ENCODE measurements at regions not wholly inside any gene's neighbourhood (a gene's known extent, or its start where the extent isn't known, plus 50 kb on each side); places are given as distances from the start of the nearest gene placed in this dataset.

DNA sequence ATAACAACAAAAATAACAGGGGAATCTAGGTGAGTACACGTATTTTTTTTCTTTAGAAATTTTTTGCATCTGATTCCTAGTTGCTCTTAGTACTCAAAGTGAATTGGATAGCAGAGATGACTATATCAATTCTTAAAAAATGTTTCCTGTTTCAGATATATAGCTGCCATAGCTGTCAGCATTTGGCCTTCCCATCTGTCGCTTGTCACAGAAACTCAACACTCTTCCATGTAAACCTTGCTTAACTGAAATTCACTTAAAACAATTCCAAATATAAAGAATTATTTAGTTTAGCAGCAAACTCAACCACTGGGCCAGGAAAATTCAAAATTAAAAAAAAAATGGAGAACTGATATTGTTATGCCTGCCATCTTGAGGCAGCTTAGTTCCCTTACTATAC lies 807.5 kb downstream of the IGSF11 start:
- intact Hi-C loops (cut with DNase I) = no loop called here
- H3K4me1 ChIP-seq = no peaks in the 10 kb centered on the region
- no peaks in the 10 kb centered on the region for H3K9me3 ChIP-seq
- H3K36me3 ChIP-seq = no peaks in the 10 kb centered on the region
- no peak overlapping the region for H3K4me3 ChIP-seq
- TF ChIP-seq POLR2A (IDR thresholded peaks at IDR 0.05) = no peak
- no peak for TF ChIP-seq CTCF (IDR thresholded peaks at IDR 0.05)
- DNase-seq (no peak), ATAC-seq (no peak)
- 45% methylated on average over 2 of the region's 2 CpGs for WGBS (ENCODE audit: insufficient coverage, low coverage, low lambda C conversion rate, missing lambda C conversion rate)
- H3K27ac ChIP-seq = no peak overlapping the region
- no peaks in the 10 kb centered on the region for H3K27me3 ChIP-seq

DNA sequence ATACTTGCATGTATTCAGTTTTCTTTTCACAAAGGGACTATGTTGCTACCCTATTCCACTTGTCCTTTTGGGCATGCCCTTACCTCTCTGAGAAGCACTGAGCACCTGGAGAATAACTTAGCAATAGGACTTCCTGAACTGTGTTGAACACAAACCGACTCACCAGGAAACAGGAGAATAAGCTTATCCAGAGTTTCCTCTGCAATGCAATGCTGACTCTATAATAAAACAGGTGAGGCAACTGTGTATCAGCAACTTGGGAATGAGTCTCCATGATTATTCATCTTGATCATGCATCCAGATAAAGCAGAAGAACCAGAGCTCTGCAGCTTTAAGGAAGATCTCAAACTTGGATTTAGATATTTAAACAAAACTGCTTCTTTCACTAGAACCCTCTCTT lies 806.5 kb downstream of the IGSF11 start:
- no peak overlapping the region for H3K27ac ChIP-seq
- WGBS (ENCODE audit: insufficient coverage, low coverage, low lambda C conversion rate, missing lambda C conversion rate) = 21% methylated on average over 1 of the region's 1 CpG
- H3K27me3 ChIP-seq = no peaks in the 10 kb centered on the region
- H3K36me3 ChIP-seq = no peaks in the 10 kb centered on the region
- H3K4me3 ChIP-seq = no peak overlapping the region
- no peaks in the 10 kb centered on the region for H3K9me3 ChIP-seq
- TF ChIP-seq CTCF (IDR thresholded peaks at IDR 0.05) = no peak
- TF ChIP-seq POLR2A (IDR thresholded peaks at IDR 0.05) = no peak
- intact Hi-C loops (cut with DNase I) = no loop called here
- ATAC-seq = no peak
- no peak for DNase-seq
- H3K4me1 ChIP-seq = no peaks in the 10 kb centered on the region

DNA sequence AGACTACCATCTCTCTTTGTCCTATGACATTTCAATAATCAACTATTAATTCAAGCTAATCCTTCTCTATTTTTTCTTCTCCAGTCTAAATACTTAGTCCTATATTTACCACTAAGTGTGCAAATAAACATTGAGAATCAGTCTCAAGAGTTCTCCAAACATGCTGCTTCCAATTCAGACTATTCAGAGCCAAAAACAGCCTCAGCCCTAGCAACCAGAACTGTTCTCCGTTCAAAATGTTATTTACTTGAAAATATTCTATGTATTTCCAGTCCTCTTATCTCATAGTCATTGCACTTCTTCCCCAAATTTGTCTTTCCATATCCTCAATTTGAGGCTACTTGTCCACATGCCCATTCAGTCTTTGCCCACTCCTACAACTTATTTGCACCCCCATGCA lies 805.5 kb downstream of the IGSF11 start:
- no peak for DNase-seq
- TF ChIP-seq CTCF (IDR thresholded peaks at IDR 0.05) (no peak), POLR2A (IDR thresholded peaks at IDR 0.05) (no peak)
- intact Hi-C loops (cut with DNase I) = no loop called here
- WGBS (ENCODE audit: insufficient coverage, low coverage, low lambda C conversion rate, missing lambda C conversion rate) = 23% methylated on average over 1 of the region's 1 CpG
- Histone ChIP-seq H3K27me3 (no peaks in the 10 kb centered on the region), H3K4me3 (no peak overlapping the region), H3K27ac (no peak overlapping the region), H3K9me3 (no peaks in the 10 kb centered on the region), H3K36me3 (no peaks in the 10 kb centered on the region), H3K4me1 (no peaks in the 10 kb centered on the region)
- ATAC-seq = no peak

GRCh38 chr3:118231578-118231977 lies 803.1 kb downstream of the IGSF11 start:
- H3K4me1 ChIP-seq = no peaks in the 10 kb centered on the region
- intact Hi-C loops (cut with DNase I) = no loop called here
- H3K4me3 ChIP-seq = no peak overlapping the region
- no peaks in the 10 kb centered on the region for H3K27me3 ChIP-seq
- TF ChIP-seq CTCF (IDR thresholded peaks at IDR 0.05) (no peak), POLR2A (IDR thresholded peaks at IDR 0.05) (no peak)
- WGBS (ENCODE audit: insufficient coverage, low coverage, low lambda C conversion rate, missing lambda C conversion rate) = 54% methylated on average over 2 of the region's 2 CpGs
- ATAC-seq (no peak), DNase-seq (no peak)
- no peak overlapping the region for H3K27ac ChIP-seq
- H3K9me3 ChIP-seq = no peaks in the 10 kb centered on the region
- H3K36me3 ChIP-seq = no peaks in the 10 kb centered on the region

GRCh38 chr3:118239253-118239652 lies 795.4 kb downstream of the IGSF11 start:
- no peaks in the 10 kb centered on the region for H3K36me3 ChIP-seq
- WGBS (ENCODE audit: insufficient coverage, low coverage, low lambda C conversion rate, missing lambda C conversion rate) = 66% methylated on average over 5 of the region's 5 CpGs
- ATAC-seq (no peak), DNase-seq (no peak)
- H3K27ac ChIP-seq = no peak overlapping the region
- intact Hi-C loops (cut with DNase I) = no loop called here
- no peaks in the 10 kb centered on the region for H3K27me3 ChIP-seq
- no peaks in the 10 kb centered on the region for H3K9me3 ChIP-seq
- no peak overlapping the region for H3K4me3 ChIP-seq
- TF ChIP-seq CTCF (IDR thresholded peaks at IDR 0.05) (no peak), POLR2A (IDR thresholded peaks at IDR 0.05) (no peak)
- no peaks in the 10 kb centered on the region for H3K4me1 ChIP-seq

Data from right lobe of liver (tissue), 6 donors.